Muscle of arm (tissue), 1 donor: ENCODE measurements at regions not wholly inside any gene's neighbourhood (a gene's known extent, or its start where the extent isn't known, plus 50 kb on each side); places are given as distances from the start of the nearest gene placed in this dataset.
"Not testable (repeated sequence)": the region's sequence is repeated elsewhere in the genome, so short reads cannot be mapped to it uniquely, and the experiment has no call there.

Experiments
- DNase-seq: peaks from one replicate; pipeline ENCODE4 v3.0.0-alpha.2; 2013

- DNase-seq = no peak
Measured at GRCh38 chr2:21782866-21783265, 659.1 kb downstream of the TDRD15 start.

- no peak for DNase-seq
Measured at GRCh38 chr2:21787941-21788340, 664.2 kb downstream of the TDRD15 start.

- not testable (repeated sequence) for DNase-seq
Measured at GRCh38 chr2:21790311-21790710, 666.5 kb downstream of the TDRD15 start.

- no peak for DNase-seq
Measured at GRCh38 chr2:21792571-21792970, 668.8 kb downstream of the TDRD15 start.

GRCh38 chr2:21793461-21793860 lies 669.7 kb downstream of the TDRD15 start:
- DNase-seq = no peak

GRCh38 chr2:21794611-21795010 lies 670.8 kb downstream of the TDRD15 start:
- DNase-seq = no peak

GRCh38 chr2:21800356-21800755 lies 676.6 kb downstream of the TDRD15 start:
- no peak for DNase-seq

GRCh38 chr2:21803550-21803949 lies 679.8 kb downstream of the TDRD15 start:
- no peak for DNase-seq

- DNase-seq = no peak
Measured at GRCh38 chr2:21804151-21804550, 680.4 kb downstream of the TDRD15 start.

GRCh38 chr2:21811541-21811940 lies 687.8 kb downstream of the TDRD15 start:
- no peak for DNase-seq

- DNase-seq = peak; percentile 10
Measured at GRCh38 chr2:21812766-21813165, 689.0 kb downstream of the TDRD15 start.

GRCh38 chr2:21814588-21815149 lies 690.9 kb downstream of the TDRD15 start:
- DNase-seq = no peak

GRCh38 chr2:21818212-21818795 lies 694.5 kb downstream of the TDRD15 start:
- DNase-seq = no peak

- DNase-seq = no peak
Measured at GRCh38 chr2:21819454-21819853, 695.7 kb downstream of the TDRD15 start.

GRCh38 chr2:21820271-21820670 lies 696.5 kb downstream of the TDRD15 start:
- no peak for DNase-seq

- peak; percentile 11 for DNase-seq
Measured at GRCh38 chr2:21821672-21822227, 698.0 kb downstream of the TDRD15 start.

- DNase-seq = no peak
Measured at GRCh38 chr2:21822505-21822904, 698.7 kb downstream of the TDRD15 start.

- DNase-seq = no peak
Measured at GRCh38 chr2:21833767-21834166, 710.0 kb downstream of the TDRD15 start.

- no peak for DNase-seq
Measured at GRCh38 chr2:21836261-21836660, 712.5 kb downstream of the TDRD15 start.

- DNase-seq = no peak
Measured at GRCh38 chr2:21836719-21837118, 713.0 kb downstream of the TDRD15 start.

GRCh38 chr2:21837168-21837960 lies 713.6 kb downstream of the TDRD15 start:
- no peak for DNase-seq

GRCh38 chr2:21841341-21841740 lies 717.6 kb downstream of the TDRD15 start:
- DNase-seq = no peak

GRCh38 chr2:21850367-21850766 lies 726.6 kb downstream of the TDRD15 start:
- DNase-seq = not testable (repeated sequence)
